Head of caudate nucleus (tissue), 42 donors: ENCODE measurements at regions not wholly inside any gene's neighbourhood (a gene's known extent, or its start where the extent isn't known, plus 50 kb on each side); places are given as distances from the start of the nearest gene placed in this dataset.
A peak's percentile ranks its signal among the peaks of the same experiment; 100 is the strongest.
"Not testable (repeated sequence)": the region's sequence is repeated elsewhere in the genome, so short reads cannot be mapped to it uniquely, and the experiment has no call there.

Experiments
- DNase-seq, 42 donors: peaks; one replicate each; pipeline versions ENCODE4 v3.0.0 to v3.0.0-alpha.2; 2020 to 2021; ENCODE audit warnings: mixed read lengths in 7 of 42
- intact Hi-C: fragments of 100-400 bp; cut with DNase I; formaldehyde crosslinking; loops from one replicate; pipeline ENCODE4 v1.15.0; 2022

DNA sequence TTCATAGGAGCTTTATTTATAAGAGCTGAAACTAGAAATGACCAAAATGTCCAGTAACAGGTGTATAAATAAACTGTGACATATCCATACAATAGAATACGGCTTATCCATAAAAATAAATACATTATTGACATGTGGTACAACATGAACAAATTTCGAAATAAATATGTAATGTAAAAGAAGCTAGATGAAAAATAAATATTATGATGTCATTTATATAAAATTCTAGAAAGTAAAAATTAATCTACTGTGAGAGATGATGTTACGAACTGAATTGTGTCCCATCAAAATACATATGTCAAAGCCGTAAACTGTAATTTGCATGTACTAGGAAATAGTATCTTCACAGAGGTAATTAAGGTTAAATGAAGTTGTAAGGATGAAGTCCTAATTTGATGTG lies 1104.9 kb downstream of the NSUN3 start:
- intact Hi-C loops, result no loop called here
- DNase-seq, result no peak

DNA sequence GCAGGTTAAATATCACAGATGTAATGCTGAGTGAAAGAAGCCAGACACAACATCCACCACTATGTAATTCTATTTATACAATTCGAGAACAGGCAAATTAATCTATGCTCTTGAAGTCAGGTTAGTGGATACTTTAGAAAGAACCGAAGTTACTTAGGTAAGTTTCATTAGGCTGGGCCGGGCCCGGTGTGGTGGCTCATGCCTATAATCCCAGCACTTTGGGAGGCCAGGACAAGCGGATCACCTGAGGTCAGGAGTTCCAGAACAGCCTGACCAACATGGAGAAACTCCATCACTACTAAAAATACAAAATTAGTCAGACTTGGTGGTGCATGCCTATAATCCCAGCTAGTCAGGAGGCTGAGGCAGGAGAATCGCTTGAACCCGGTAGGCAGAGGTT lies 1105.7 kb downstream of the NSUN3 start:
- DNase-seq, result no peak
- intact Hi-C loops, result no loop called here

DNA sequence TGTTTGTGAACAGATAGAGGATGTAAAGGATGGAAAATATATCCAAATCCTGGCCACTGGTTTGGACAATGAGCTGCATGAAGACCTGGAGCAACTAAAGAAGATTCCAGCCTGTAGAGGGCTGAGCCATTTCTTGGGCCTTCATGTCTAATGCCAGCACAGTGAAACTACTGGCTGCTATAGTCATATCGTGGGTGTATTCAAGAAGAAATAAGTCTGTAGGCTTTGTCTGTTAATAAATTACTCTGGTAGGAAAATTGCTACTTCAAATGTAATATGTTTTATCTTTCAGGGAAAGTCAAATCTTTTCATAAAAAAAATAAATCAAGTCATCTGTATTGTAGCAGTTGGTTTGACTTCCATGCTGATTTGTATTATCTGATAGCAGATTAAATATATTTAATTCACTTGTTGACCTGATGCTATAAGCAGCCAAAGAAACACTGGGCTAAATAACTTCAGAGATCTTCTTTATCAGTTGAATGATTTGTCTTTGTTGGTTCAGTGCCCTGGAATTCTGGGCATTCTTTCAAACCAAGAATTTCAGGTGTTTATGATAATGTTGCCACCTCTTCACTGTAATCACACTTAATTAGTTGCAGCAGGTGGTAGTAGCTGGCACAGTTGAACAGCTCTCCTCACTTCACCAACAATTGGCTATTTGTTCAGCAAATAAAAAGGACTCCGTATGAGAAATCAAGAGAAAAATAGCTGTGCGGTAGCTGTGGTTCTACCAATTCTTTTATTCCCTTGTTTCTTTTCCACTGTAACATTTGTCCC lies 1109.5 kb downstream of the NSUN3 start:
- peak in 1 of 42 donors; percentile 1 for DNase-seq
- intact Hi-C loops, result no loop called here

DNA sequence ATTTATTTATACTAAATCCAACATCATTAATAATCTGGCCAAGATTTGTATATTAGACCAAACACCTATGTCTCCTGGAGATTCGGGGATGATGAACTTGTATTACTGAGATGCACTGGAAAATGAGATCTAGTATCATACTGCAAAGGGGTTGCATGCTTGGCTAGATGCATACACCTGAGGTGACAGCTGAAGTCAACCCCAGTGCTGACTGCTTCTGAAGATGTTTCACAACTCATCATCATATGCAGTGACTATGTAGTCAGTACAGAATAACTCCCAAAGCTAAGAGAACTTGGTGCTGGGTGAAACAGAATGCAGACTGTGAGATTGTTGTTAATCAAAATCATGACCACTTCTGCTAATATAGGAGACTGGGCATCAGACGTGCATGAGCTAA lies 1114.2 kb downstream of the NSUN3 start:
- DNase-seq, result no peak
- intact Hi-C loops, result no loop called here

DNA sequence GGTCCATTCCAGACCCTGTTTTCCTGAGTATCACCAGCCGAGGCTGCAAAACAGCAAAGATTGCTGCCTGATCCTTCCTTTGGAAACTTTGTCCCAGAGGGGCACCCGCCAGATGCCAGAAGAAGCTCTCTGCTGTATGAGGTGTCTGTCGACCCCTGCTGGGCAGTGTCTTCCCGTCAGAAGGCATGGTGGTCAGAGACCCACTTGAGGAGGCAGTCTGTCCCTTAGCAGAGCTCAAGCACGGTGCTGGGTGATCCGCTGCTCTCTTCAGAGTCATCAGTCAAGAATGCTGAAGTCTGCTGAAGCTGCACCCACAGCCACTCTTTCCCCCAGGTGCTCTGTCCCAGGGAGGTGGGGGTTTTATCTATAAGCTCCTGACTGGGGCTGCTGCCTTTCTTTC lies 1121.2 kb downstream of the NSUN3 start:
- intact Hi-C loops, result no loop called here
- no peak for DNase-seq

DNA sequence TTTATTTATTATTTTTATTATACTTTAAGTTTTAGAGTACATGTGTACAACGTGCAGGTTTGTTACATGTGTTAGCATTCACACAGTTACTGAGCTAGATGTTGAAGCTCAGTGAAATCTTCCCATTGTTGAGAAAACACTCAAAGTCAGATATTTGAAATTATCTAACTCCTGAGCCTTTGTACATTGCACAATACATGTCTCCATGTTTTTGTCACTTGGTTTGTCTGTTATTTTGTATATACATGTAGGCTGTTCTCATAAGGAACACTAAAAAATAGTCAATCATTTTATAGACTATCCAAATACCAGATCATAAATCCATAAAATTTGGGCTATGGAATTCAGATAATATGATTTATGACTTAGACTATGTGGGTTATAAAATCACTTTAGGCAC lies 1126.5 kb downstream of the NSUN3 start:
- intact Hi-C loops, result no loop called here
- no peak for DNase-seq

DNA sequence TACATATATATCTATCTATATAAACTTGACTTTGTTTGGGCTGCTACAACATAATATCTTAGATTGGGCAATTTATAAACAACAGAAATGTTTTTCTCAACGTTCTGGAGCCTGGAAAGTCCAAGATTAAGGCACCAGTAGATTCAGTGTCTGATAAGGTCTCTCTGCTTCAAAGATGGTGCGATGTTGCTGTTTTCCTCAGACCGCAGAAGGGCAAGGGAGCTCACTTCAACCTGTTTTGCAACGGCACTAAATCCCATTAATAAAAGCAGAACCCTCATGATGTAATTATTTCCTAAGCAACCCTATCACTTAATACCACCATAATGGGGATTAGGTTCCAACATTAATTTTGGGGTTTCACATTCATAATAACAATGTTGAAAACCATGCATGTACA lies 1134.8 kb downstream of the NSUN3 start:
- intact Hi-C loops, result no loop called here

DNA sequence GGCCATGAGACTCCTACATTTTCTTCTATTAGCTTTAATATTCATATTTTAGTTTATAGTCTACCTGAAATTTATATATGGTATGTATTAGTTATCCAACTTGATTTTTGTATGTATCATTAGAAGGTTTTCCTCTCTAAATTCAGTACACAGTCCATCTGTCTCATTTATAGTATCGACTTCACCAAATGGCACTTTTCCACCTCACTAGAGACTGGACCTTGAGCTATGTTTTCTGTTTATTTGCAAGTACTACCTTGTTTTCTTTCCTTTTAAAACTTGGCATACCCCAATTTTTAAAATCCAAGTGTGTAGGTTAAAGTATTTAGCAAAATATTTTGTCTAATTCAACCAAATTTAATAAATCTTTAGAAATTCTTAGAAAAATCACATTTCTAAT lies 1137.5 kb downstream of the NSUN3 start:
- intact Hi-C loops, result no loop called here

More for the DNA sequence above, 1134.8 kb downstream of the NSUN3 start:
- no peak for DNase-seq

DNA sequence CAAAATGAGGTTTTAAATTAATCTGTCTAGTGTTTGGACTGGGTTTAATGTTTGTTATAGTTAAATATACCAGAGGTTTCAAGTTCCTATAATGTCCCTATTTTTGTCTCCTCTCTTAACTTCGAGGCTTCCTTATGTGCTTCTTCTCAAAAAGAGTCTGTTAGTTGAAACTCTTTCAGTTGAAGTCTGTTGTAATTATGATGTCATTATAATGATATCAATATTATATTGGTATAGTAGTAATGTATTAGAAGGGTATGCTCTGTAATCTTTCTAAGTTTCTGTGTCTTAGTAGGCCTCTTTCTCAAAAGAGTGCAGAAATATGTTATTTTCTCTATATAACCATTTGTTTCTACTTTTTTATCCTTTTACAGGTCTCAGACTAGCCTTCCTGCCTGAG lies 1148.0 kb downstream of the NSUN3 start:
- intact Hi-C loops, result no loop called here
- DNase-seq, result no peak

More for the DNA sequence above, 1137.5 kb downstream of the NSUN3 start:
- no peak for DNase-seq

DNA sequence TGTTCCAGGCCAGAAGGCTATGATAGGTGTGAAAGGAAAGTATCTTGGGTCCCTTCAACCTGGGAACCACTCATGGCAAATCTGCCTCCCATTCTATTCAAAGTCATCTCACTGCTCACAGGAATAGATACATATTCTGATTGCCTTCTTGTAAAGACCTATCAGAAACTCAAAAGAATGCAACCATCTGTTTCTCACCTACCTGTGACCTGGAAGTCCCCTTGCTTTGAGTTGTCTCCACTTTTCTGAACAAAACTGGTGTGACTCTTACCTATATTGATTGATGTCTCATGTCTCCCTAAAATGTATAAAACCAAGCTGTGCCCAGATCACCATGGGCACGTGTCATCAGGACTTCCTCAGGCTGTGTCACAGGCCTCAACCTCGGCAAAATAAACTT lies 1149.3 kb downstream of the NSUN3 start:
- intact Hi-C loops, result no loop called here
- DNase-seq, result no peak

DNA sequence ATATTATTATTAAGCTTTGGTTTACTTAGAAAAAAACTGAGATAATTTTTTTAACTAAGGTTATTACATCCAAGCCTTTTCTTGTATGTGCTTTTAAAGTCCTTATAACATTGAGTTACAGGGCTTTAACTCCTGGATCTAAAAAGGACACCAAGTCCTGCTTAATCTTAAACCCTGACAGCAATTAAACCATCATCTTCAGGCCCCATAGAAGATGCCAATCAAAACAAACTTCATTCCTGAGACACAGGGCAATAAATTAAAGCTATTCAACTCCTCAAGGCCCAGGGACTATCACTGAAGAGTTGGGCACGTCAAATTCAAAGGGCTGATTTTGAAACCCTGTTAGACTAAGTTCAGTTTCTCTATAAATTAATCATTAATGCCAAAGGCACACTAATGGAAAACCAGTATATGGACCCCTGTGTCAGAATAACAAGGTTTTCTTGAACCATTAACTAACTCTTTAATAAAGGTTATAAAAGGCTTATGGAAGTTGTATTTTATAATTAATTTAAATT lies 1152.6 kb downstream of the NSUN3 start:
- DNase-seq, result no peak
- intact Hi-C loops, result no loop called here

DNA sequence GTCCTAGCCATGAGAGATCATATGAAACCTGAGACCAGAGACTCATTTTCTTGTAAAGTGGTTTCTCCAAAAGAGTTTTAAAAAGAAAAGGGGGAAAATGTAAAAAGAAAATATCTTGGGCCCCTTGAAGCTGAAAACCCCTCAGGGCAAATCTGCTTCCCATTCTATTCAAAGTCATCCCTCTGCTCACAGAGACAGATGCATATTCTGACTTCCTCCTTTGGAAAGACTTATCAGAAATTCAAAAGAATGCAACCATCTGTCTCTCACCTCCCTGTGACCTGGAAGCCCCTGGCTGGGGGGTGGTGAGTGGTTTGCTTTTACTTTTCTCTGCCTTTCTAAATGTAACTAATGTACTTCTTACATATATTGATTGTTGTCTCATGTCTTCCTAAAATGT lies 1154.8 kb downstream of the NSUN3 start:
- no peak for DNase-seq
- intact Hi-C loops, result no loop called here

DNA sequence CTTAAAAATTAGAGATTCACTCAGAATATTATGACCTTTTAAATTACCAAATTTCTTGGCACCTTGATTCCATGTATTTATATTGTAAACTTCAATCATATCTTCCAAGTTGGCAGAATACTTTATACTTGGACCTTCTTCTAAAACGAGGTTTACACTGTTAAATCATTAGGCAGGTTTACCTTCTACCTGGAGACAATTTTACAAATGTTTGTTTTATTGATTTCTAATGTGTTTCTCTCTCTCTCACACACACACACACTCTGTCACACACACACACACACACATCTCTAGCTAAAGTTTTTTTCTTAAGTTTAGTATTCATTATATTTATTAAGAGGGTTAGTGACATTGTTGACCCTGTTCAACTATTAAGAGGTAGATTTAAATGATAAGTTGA lies 1155.6 kb downstream of the NSUN3 start:
- intact Hi-C loops, result no loop called here

DNA sequence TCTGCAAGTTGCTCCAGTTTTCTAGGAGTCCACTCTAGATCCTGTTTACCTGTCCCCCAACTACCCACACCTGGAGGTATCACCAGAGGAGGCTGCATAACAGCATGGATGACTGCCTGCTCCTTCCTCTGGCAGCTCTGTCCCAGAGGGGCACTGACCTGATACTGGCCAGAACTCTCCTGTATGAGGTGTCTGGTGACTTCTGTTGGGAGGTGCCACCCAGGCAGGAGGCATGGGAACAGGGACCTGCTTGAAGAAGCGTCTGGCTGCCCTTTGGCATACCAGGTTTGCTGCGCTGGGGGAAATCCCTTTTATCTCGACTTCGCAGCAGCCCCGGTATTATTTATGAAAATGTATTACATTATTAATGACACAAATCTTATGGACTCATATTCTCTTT lies 1163.6 kb downstream of the NSUN3 start:
- intact Hi-C loops, result no loop called here
- no peak for DNase-seq

More for the DNA sequence above, 1155.6 kb downstream of the NSUN3 start:
- no peak for DNase-seq

DNA sequence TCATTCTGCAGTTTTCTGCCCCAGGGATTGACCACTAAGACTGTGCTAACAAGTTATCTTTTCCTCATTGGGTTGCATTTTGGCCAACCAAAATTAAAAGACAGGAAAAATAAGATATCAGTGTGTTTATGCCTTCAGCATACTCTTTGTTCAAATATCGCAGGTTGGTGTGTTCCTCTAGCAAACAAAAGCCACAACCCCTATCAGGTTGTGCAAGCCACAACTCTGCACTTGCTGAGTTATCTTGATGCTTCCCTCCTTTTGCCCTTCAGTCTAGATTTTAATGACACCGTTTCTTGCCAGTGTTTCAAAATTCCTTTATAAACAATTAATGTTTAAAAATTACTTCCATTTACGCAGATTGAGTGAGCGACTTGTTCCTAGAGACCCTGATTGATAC lies 1164.2 kb downstream of the NSUN3 start:
- no peak for DNase-seq
- intact Hi-C loops, result no loop called here

DNA sequence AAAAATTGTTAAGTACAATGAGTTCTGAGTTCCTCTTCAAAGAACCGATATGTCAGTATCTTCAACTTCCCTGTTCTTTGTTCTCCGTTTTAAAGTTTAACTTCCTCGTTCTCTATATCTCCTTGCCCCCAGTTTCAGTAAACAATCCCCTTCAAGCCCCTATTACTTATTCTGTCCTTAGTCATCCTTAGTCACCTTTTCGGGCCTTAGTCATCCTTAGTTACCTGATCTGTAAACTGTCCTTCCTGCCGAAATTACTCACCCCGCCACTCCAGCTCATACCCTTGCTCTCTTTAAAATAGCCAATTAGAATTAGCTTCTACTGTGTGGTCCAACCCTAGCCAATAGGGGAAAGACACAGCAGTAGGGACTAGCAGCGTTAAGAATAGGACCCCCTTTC lies 1165.6 kb downstream of the NSUN3 start:
- intact Hi-C loops, result no loop called here
- DNase-seq, result no peak

DNA sequence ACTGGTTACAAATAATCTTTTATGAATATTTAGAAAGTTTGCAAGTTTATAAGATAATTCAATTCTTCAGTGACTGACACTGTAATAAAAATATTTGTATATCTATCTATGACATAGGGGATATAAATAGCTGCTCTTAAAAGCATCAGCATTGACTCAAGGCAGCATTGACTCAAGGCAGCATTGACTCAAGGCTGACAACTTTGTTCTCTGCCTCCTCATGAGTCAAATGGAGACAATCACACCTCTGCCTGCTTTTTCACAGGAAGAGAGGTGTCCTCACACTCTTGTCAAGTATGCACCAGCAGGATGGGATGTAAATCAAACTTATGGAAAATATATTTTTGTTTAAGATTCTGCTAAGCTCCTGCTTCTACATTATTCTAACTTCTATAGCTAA lies 1173.1 kb downstream of the NSUN3 start:
- intact Hi-C loops, result no loop called here
- peak in 24 of 42 donors; percentile 3 to 79 (median 46) for DNase-seq

DNA sequence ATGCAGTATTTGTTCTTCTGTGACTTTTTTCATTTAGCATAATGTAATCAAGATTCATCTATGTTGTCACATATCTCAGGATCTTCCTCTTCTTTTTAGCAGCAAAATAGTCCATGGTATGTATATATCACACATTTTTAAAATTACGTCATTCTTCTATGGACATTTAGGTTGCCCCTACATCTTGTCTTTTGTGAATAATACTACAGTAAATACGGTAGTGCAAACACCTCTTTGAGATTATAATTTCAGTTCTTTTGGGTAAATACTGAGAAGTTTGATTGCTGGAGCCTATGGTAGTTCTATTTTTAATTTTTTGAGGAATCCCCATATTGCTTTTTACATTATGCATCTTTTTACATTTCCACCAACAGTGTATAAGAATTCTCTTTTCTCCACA lies 1174.9 kb downstream of the NSUN3 start:
- intact Hi-C loops, result no loop called here
- DNase-seq, result no peak

DNA sequence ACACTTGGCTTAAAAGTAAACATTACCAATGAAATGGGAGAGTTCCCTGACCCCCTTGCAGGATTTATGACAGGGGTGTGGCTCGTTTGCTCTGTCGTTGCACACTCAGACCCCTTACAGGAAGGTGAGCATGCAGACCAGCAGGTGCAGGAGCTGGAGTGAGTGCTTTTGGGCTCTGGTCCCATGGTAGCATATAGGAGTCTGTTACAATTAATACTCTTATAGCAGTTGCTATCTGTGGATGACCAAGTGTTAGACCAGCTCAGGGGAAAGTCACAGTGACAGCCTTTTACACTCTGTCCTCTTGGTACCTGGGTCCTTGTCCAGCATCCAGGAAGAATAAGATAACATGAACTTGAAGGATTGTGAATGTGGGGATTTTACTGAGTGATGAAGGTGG lies 1177.5 kb downstream of the NSUN3 start:
- no peak for DNase-seq
- intact Hi-C loops, result no loop called here

DNA sequence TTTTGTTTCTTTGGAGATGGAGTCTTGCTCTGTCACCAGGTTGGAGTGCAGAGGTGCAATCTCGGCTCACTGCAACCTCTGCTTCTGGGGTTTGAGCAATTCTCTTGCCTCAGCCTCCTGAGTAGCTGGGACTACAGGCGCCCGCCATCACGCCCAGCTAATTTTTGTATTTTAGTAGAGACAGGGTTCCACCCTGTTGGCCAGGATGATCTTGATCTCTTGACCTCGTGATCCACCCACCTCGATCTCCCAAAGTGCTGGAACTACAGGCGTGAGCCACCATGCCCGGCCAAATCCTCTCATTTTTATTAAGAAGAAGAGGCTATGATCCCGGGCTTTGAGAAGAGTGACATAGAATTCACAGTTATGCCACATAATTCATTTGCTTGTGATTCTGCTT lies 1178.4 kb downstream of the NSUN3 start:
- intact Hi-C loops, DNase-seq: not testable (repeated sequence)

DNA sequence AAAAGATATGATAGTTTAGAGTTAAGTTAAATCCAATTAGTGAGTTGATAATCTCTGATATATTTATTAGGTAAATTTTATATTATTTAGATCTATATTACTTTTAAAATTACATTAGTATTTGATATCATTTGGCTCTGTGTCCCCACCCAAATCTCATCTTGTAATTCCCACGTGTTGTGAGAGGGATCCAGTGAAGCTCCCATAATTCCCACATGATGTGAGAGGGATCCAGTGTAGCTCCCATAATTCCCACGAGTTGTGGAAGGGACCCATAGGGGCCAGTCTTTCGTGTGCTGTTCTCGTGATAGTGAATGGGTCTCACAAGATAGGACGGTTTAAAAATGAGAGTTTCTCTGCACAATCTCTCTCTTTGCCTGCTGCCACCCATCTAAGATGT lies 1183.6 kb downstream of the NSUN3 start:
- DNase-seq, result no peak
- intact Hi-C loops, result no loop called here
